Heart right ventricle (tissue), 16 donors: ENCODE measurements at regions not wholly inside any gene's neighbourhood (a gene's known extent, or its start where the extent isn't known, plus 50 kb on each side); places are given as distances from the start of the nearest gene placed in this dataset.

ENCODE experiments used
- ATAC-seq, 8 donors: fragments of 200-7000 bp; cut with Tn5 transposase; one replicate each; pipeline ENCODE4 v1.9.1; 2020; ENCODE audit warnings: mild to moderate bottlenecking in 8 of 8, moderate library complexity in 8 of 8, moderate number of reproducible peaks in 1 of 8
- DNase-seq, 2 donors: peaks; one replicate each; pipeline ENCODE4 v3.0.0-alpha.2; 2020
- H3K27ac ChIP-seq, 10 donors: fragments of 200-600 bp; sonication (generic) in 2 of 10; one replicate each; pipeline versions ENCODE4 v1.5.0 to v1.8.0; 2020 to 2022; ENCODE audit warnings: mild to moderate bottlenecking in 3 of 10
- H3K27me3 ChIP-seq, 7 donors: fragments of 200-600 bp; one replicate each; pipeline ENCODE4 v1.8.0; 2021 to 2022; ENCODE audit warnings: mild to moderate bottlenecking in 2 of 7
- H3K36me3 ChIP-seq, 9 donors: fragments of 200-600 bp; sonication (generic) in 1 of 9; one replicate each; pipeline versions ENCODE4 v1.5.0 to v1.8.0; 2020 to 2022; ENCODE audit warnings: mild to moderate bottlenecking in 2 of 9
- H3K4me1 ChIP-seq, 9 donors: fragments of 200-600 bp; sonication (generic) in 1 of 9; one replicate each; pipeline versions ENCODE4 v1.5.0 to v1.8.0; 2020 to 2022; ENCODE audit warnings: mild to moderate bottlenecking in 4 of 9
- H3K4me3 ChIP-seq, 10 donors: fragments of 200-600 bp; sonication (generic) in 2 of 10; one replicate each; pipeline versions ENCODE4 v1.5.0 to v1.8.0; 2020 to 2022; ENCODE audit warnings: mild to moderate bottlenecking in 7 of 10, moderate library complexity in 2 of 10
- H3K9me3 ChIP-seq, 11 donors: fragments of 200-600 bp in 10 of 11; sonication (generic) in 2 of 11; one replicate each; pipeline versions ENCODE4 v1.5.0 to v1.8.0; 2013 to 2022; ENCODE audit warnings: mild to moderate bottlenecking in 2 of 11, control low read depth in 1 of 11, moderate library complexity in 1 of 11
- CTCF ChIP-seq, 9 donors: fragments of 200-600 bp; sonication (generic) in 2 of 9; IDR thresholded peaks; one replicate each; pipeline versions ENCODE4 v1.5.0 to v1.8.0; 2021 to 2022; ENCODE audit warnings: antibody characterized with exemption in 9 of 9, mild to moderate bottlenecking in 5 of 9, moderate library complexity in 1 of 9
- WGBS, 2 donors: extraction: QIAGEN DNeasy Blood & Tissue Kit; methylation state at CpG; one replicate each; pipeline ENCODE4 v1.1.7; 2013; ENCODE audit warnings: inconsistent platforms in 1 of 2; 5-methylcytosine and 5-hydroxymethylcytosine counted together
- intact Hi-C, 10 donors: fragments of 100-400 bp; cut with DNase I; formaldehyde crosslinking; loops; one replicate each; pipeline versions ENCODE4 v1.11.1 to v1.14.2; 2022
- donor health status: Arrhythmogenic right ventricular cardiomyopathy.
- donor health status: ischemic (EF 13 %, LVEDD 7.1; RV severe dilation, severe dysfunction).
- donor health status: healthy with polysubstance abuse.
- donor health status: DM: no; HTN: yes; CAD: no.
- donor health status: DM: no; HTN: no; CAD: no.
- donor health status: ischemic (EF 25% LVEDD 6.9; RV normal size, moderate dysfunction).
- donor health status: ischemic (EF 25% LVEDD 5.7; RV mildly dilated, moderate dysfunction).
- donor health status: healthy.
- donor health status: DM: yes; HTN: yes; CAD: no.
- donor health status: Ischemic cardiomyopathy.
- donor health status: ischemic (EF 35%, LVEDD 5.7; RV mildly dilated, moderate dysfunction).
- donor health status: nonischemic (EF 11% LVEDD 7.7; RV severe dilation, severe dysfunction).
- donor health status: DM: yes; HTN: yes; CAD: no.
- donor health status: PGD.
- donor health status: ischemic (EF 29% LVEDD 5.4; RV normal size, mild dysfunction).
- donor health status: nonischemic (EF 23%, LVEDD 6.1; RV moderate dilation, normal function).

- H3K27me3 ChIP-seq: no peaks in the 10 kb centered on the region
- no peak overlapping the region for H3K4me3 ChIP-seq
- H3K36me3 ChIP-seq: no peaks in the 10 kb centered on the region
- DNase-seq (no peak), ATAC-seq (no peak)
- no peak overlapping the region for H3K27ac ChIP-seq
- H3K4me1 ChIP-seq: peaks cover 0 to 5% (median 0%) of the 10 kb centered on the region in 9 donors
- intact Hi-C loops: no loop called here
- H3K9me3 ChIP-seq: no peaks in the 10 kb centered on the region
- 97% methylated on average over 3 of the region's 3 CpGs for whole genome bisulfite sequencing, 2 donors
- TF ChIP-seq CTCF (IDR thresholded peaks at IDR 0.05): no peak
Observed at GRCh38 chr6:141788096-141788495, 344.6 kb upstream of the GJE1 start.

- TF ChIP-seq CTCF (IDR thresholded peaks at IDR 0.05): no peak
- intact Hi-C loops: no loop called here
- H3K4me3 ChIP-seq: no peak overlapping the region
- H3K36me3 ChIP-seq: no peaks in the 10 kb centered on the region
- no peaks in the 10 kb centered on the region for H3K27me3 ChIP-seq
- DNase-seq (no peak), ATAC-seq (peak in 6 of 8 donors; percentile 38 to 78 (median 55))
- no peaks in the 10 kb centered on the region for H3K9me3 ChIP-seq
- H3K27ac ChIP-seq: no peak overlapping the region
- 43 to 55% methylated on average over 2 of the region's 2 CpGs for WGBS, 2 donors
- peaks cover 0 to 5% (median 0%) of the 10 kb centered on the region in 9 donors for H3K4me1 ChIP-seq
Observed at GRCh38 chr6:141783585-141783984, 349.1 kb upstream of the GJE1 start.

GRCh38 chr6:141780296-141780695 is 352.4 kb upstream of the GJE1 start:
- intact Hi-C loops: no loop called here
- 63 to 67% methylated on average over 4 of the region's 4 CpGs for WGBS, 2 donors
- peaks cover 0 to 5% (median 0%) of the 10 kb centered on the region in 9 donors for H3K4me1 ChIP-seq
- H3K27me3 ChIP-seq: no peaks in the 10 kb centered on the region
- no peaks in the 10 kb centered on the region for H3K9me3 ChIP-seq
- no peaks in the 10 kb centered on the region for H3K36me3 ChIP-seq
- DNase-seq (no peak), ATAC-seq (no peak)
- H3K4me3 ChIP-seq: no peak overlapping the region
- no peak overlapping the region for H3K27ac ChIP-seq
- no peak for TF ChIP-seq CTCF (IDR thresholded peaks at IDR 0.05)

GRCh38 chr6:141764388-141764787 is 368.3 kb upstream of the GJE1 start:
- intact Hi-C loops: no loop called here

More at GRCh38 chr6:141764388-141764787, 368.3 kb upstream of the GJE1 start:
- Histone ChIP-seq H3K4me3 (no peak overlapping the region), H3K9me3 (no peaks in the 10 kb centered on the region), H3K27ac (no peak overlapping the region), H3K4me1 (no peaks in the 10 kb centered on the region), H3K36me3 (no peaks in the 10 kb centered on the region), H3K27me3 (no peaks in the 10 kb centered on the region)
- TF ChIP-seq CTCF (IDR thresholded peaks at IDR 0.05): no peak
- DNase-seq (no peak), ATAC-seq (no peak)
